Endothelial cell of hepatic sinusoid (primary cell): ENCODE measurements at regions not wholly inside any gene's neighbourhood (a gene's known extent, or its start where the extent isn't known, plus 50 kb on each side); places are given as distances from the start of the nearest gene placed in this dataset.

ENCODE experiments used
- in situ Hi-C: cut with HindIII; loops from 2 replicates; pipeline ENCODE4 v1.10.0; 2017; ENCODE audit warnings: low sequenced_read_pairs

- in situ Hi-C loops = loop anchor here (5.0 kb wide), 1 partner anchor 84 kb away; no protein-coding TSS in a partner anchor
Observed at GRCh38 chr20:10917826-10918225, 244.0 kb upstream of the JAG1 start.

- in situ Hi-C loops = loop anchor here (5.0 kb wide), 1 partner anchor 83 kb away; no protein-coding TSS in a partner anchor
Observed at GRCh38 chr20:10919396-10920140, 245.8 kb upstream of the JAG1 start.

GRCh38 chr20:10920396-10920795, 246.6 kb upstream of the JAG1 start:
- in situ Hi-C loops = no loop called here

- in situ Hi-C loops = no loop called here
Observed at GRCh38 chr20:10921491-10922010, 247.8 kb upstream of the JAG1 start.

- in situ Hi-C loops = no loop called here
Observed at GRCh38 chr20:10922506-10922905, 248.7 kb upstream of the JAG1 start.

GRCh38 chr20:10922941-10923340, 249.1 kb upstream of the JAG1 start:
- in situ Hi-C loops = no loop called here

- in situ Hi-C loops = no loop called here
Observed at GRCh38 chr20:10924644-10925201, 250.9 kb upstream of the JAG1 start.

GRCh38 chr20:10925767-10926166, 252.0 kb upstream of the JAG1 start:
- in situ Hi-C loops = no loop called here

- in situ Hi-C loops = no loop called here
Observed at GRCh38 chr20:10927011-10927583, 253.3 kb upstream of the JAG1 start.

- in situ Hi-C loops = no loop called here
Observed at GRCh38 chr20:10927936-10928840, 254.4 kb upstream of the JAG1 start.

- in situ Hi-C loops = no loop called here
Observed at GRCh38 chr20:10928841-10929421, 255.1 kb upstream of the JAG1 start.

GRCh38 chr20:10935658-10936402, 262.0 kb upstream of the JAG1 start:
- in situ Hi-C loops = no loop called here

- in situ Hi-C loops = no loop called here
Observed at GRCh38 chr20:10936786-10937185, 263.0 kb upstream of the JAG1 start.

GRCh38 chr20:10939331-10939941, 265.6 kb upstream of the JAG1 start:
- in situ Hi-C loops = no loop called here

GRCh38 chr20:10940941-10941340, 267.1 kb upstream of the JAG1 start:
- in situ Hi-C loops = no loop called here

- in situ Hi-C loops = no loop called here
Observed at GRCh38 chr20:10943686-10944265, 270.0 kb upstream of the JAG1 start.

- in situ Hi-C loops = no loop called here
Observed at GRCh38 chr20:10946124-10946880, 272.5 kb upstream of the JAG1 start.

GRCh38 chr20:10947726-10948125, 273.9 kb upstream of the JAG1 start:
- in situ Hi-C loops = no loop called here
